HUES48 (cell line): ENCODE measurements at regions not wholly inside any gene's neighbourhood (a gene's known extent, or its start where the extent isn't known, plus 50 kb on each side); places are given as distances from the start of the nearest gene placed in this dataset.

Experiments
- H3K27ac ChIP-seq: one replicate; pipeline ENCODE4 v1.7.0; 2013; ENCODE audit warnings: low read depth, low read length, inconsistent platforms
- H3K27me3 ChIP-seq: 2 replicates; pipeline ENCODE4 v1.6.1; 2013; ENCODE audit warnings: mild to moderate bottlenecking, low read length; ENCODE audit not compliant: control insufficient read depth, insufficient read depth
- H3K36me3 ChIP-seq: 2 replicates; pipeline ENCODE4 v1.6.1; 2013; ENCODE audit warnings: low read length; ENCODE audit not compliant: control insufficient read depth, insufficient read depth
- H3K4me1 ChIP-seq: 2 replicates; pipeline ENCODE4 v1.6.1; 2013; ENCODE audit warnings: mild to moderate bottlenecking, low read length; ENCODE audit not compliant: control insufficient read depth, insufficient read depth
- H3K4me3 ChIP-seq: 2 replicates; pipeline ENCODE4 v1.5.1; 2013; ENCODE audit warnings: mild to moderate bottlenecking, low read depth, low read length
- H3K9ac ChIP-seq: 2 replicates; pipeline ENCODE4 v1.6.1; 2013; ENCODE audit warnings: mild to moderate bottlenecking, low read depth, low read length, moderate library complexity
- H3K9me3 ChIP-seq: 2 replicates; pipeline ENCODE4 v1.6.1; 2013; ENCODE audit warnings: low read length; ENCODE audit not compliant: control insufficient read depth, insufficient read depth

GRCh38 chr13:84903391-84903790 is 895.8 kb downstream of the SLITRK6 start:
- Histone ChIP-seq H3K4me3 (no peak overlapping the region), H3K36me3 (no peaks in the 10 kb centered on the region), H3K27ac (no peak overlapping the region)

GRCh38 chr13:84902243-84902642 is 897.0 kb downstream of the SLITRK6 start:
- Histone ChIP-seq H3K27me3 (no peaks in the 10 kb centered on the region), H3K4me3 (no peak overlapping the region), H3K9me3 (no peaks in the 10 kb centered on the region), H3K4me1 (no peaks in the 10 kb centered on the region), H3K9ac (no peak overlapping the region), H3K27ac (no peak overlapping the region), H3K36me3 (no peaks in the 10 kb centered on the region)

More at GRCh38 chr13:84903391-84903790, 895.8 kb downstream of the SLITRK6 start:
- Histone ChIP-seq H3K9me3 (no peaks in the 10 kb centered on the region), H3K9ac (no peak overlapping the region), H3K4me1 (no peaks in the 10 kb centered on the region), H3K27me3 (no peaks in the 10 kb centered on the region)

- Histone ChIP-seq H3K36me3 (no peaks in the 10 kb centered on the region), H3K9me3 (no peaks in the 10 kb centered on the region), H3K4me1 (no peaks in the 10 kb centered on the region), H3K9ac (no peak overlapping the region), H3K27ac (no peak overlapping the region), H3K4me3 (no peak overlapping the region), H3K27me3 (no peaks in the 10 kb centered on the region)
Observed at GRCh38 chr13:84896128-84896527, 903.1 kb downstream of the SLITRK6 start.

GRCh38 chr13:84894749-84895148 is 904.5 kb downstream of the SLITRK6 start:
- Histone ChIP-seq H3K4me1 (no peaks in the 10 kb centered on the region), H3K36me3 (no peaks in the 10 kb centered on the region), H3K9ac (no peak overlapping the region), H3K4me3 (no peak overlapping the region), H3K27ac (no peak overlapping the region), H3K9me3 (no peaks in the 10 kb centered on the region), H3K27me3 (no peaks in the 10 kb centered on the region)

- no peak overlapping the region for H3K27ac ChIP-seq
- H3K9ac ChIP-seq: no peak overlapping the region
- no peaks in the 10 kb centered on the region for H3K36me3 ChIP-seq
- H3K4me1 ChIP-seq: no peaks in the 10 kb centered on the region
- no peaks in the 10 kb centered on the region for H3K27me3 ChIP-seq
- no peaks in the 10 kb centered on the region for H3K9me3 ChIP-seq
- H3K4me3 ChIP-seq: no peak overlapping the region
Observed at GRCh38 chr13:84885868-84886267, 913.4 kb downstream of the SLITRK6 start.

GRCh38 chr13:84873951-84874350 is 925.3 kb downstream of the SLITRK6 start:
- H3K36me3 ChIP-seq: no peaks in the 10 kb centered on the region
- no peak overlapping the region for H3K9ac ChIP-seq
- H3K9me3 ChIP-seq: peaks cover 3% of the 10 kb centered on the region; the same call in 1 of the 2 replicates
- H3K27ac ChIP-seq: no peak overlapping the region
- H3K27me3 ChIP-seq: no peaks in the 10 kb centered on the region
- no peak overlapping the region for H3K4me3 ChIP-seq
- no peaks in the 10 kb centered on the region for H3K4me1 ChIP-seq

- no peaks in the 10 kb centered on the region for H3K9me3 ChIP-seq
- peaks cover 21% of the 10 kb centered on the region for H3K4me1 ChIP-seq
- no peak overlapping the region for H3K27ac ChIP-seq
- no peak overlapping the region for H3K4me3 ChIP-seq
- H3K36me3 ChIP-seq: no peaks in the 10 kb centered on the region
- no peaks in the 10 kb centered on the region for H3K27me3 ChIP-seq
- H3K9ac ChIP-seq: no peak overlapping the region
Observed at GRCh38 chr13:84870190-84870589, 929.0 kb downstream of the SLITRK6 start.

- Histone ChIP-seq H3K4me1 (peaks cover 21% of the 10 kb centered on the region), H3K9me3 (no peaks in the 10 kb centered on the region), H3K36me3 (no peaks in the 10 kb centered on the region), H3K27ac (peak overlapping the region; percentile 66), H3K4me3 (no peak overlapping the region), H3K27me3 (no peaks in the 10 kb centered on the region), H3K9ac (no peak overlapping the region)
Observed at GRCh38 chr13:84867246-84867645, 932.0 kb downstream of the SLITRK6 start.

GRCh38 chr13:84865783-84866221 is 933.4 kb downstream of the SLITRK6 start:
- peaks cover 21% of the 10 kb centered on the region for H3K4me1 ChIP-seq
- no peaks in the 10 kb centered on the region for H3K36me3 ChIP-seq
- no peak overlapping the region for H3K27ac ChIP-seq
- no peak overlapping the region for H3K4me3 ChIP-seq
- H3K9ac ChIP-seq: no peak overlapping the region
- no peaks in the 10 kb centered on the region for H3K9me3 ChIP-seq
- H3K27me3 ChIP-seq: no peaks in the 10 kb centered on the region

GRCh38 chr13:84864341-84864740 is 934.9 kb downstream of the SLITRK6 start:
- Histone ChIP-seq H3K4me3 (no peak overlapping the region), H3K36me3 (no peaks in the 10 kb centered on the region)

GRCh38 chr13:84847107-84847506 is 952.1 kb downstream of the SLITRK6 start:
- no peaks in the 10 kb centered on the region for H3K36me3 ChIP-seq

More at GRCh38 chr13:84864341-84864740, 934.9 kb downstream of the SLITRK6 start:
- Histone ChIP-seq H3K27me3 (no peaks in the 10 kb centered on the region), H3K9ac (no peak overlapping the region), H3K9me3 (no peaks in the 10 kb centered on the region), H3K27ac (no peak overlapping the region), H3K4me1 (peaks cover 21% of the 10 kb centered on the region)

More at GRCh38 chr13:84847107-84847506, 952.1 kb downstream of the SLITRK6 start:
- no peaks in the 10 kb centered on the region for H3K4me1 ChIP-seq
- H3K27ac ChIP-seq: no peak overlapping the region
- H3K4me3 ChIP-seq: no peak overlapping the region
- no peaks in the 10 kb centered on the region for H3K27me3 ChIP-seq
- no peak overlapping the region for H3K9ac ChIP-seq
- H3K9me3 ChIP-seq: no peaks in the 10 kb centered on the region
